ENCODE measurements at regions not wholly inside any gene's neighbourhood (a gene's known extent, or its start where the extent isn't known, plus 50 kb on each side); places are given as distances from the start of the nearest gene placed in this dataset.

- H3F3A ChIP-seq (ENCODE audit: insufficient read depth, low read depth), result no peaks in the 10 kb centered on the region; the same call in 1 of the 2 replicates
- ChIA-PET POLR2A (ENCODE audit: unreplicated experiment) (no interaction called here), CTCF (no interaction called here)
- H3K9me2 ChIP-seq (ENCODE audit: insufficient read depth), result no peaks in the 10 kb centered on the region; the same call in none of the 2 replicates
- H3K4me1 ChIP-seq (replicated peaks; ENCODE audit: insufficient read depth), result peaks cover 14% of the 10 kb centered on the region
- H3K9me3 ChIP-seq (ENCODE audit: insufficient read depth, low read depth), result no peaks in the 10 kb centered on the region
- H3K27me3 ChIP-seq (ENCODE audit: insufficient read depth, low read depth), result no peaks in the 10 kb centered on the region
- no peak for DNase-seq
- no peak overlapping the region for H2AFZ ChIP-seq
- H3K79me2 ChIP-seq (ENCODE audit: low read depth), result no peaks in the 10 kb centered on the region
- no peak overlapping the region for H3K4me3 ChIP-seq
- intact Hi-C loops (cut with micrococcal nuclease; ENCODE audit: unreplicated experiment), result no loop called here
- H3K27ac ChIP-seq, result no peak overlapping the region
- no peak overlapping the region for H3K4me2 ChIP-seq
- no TSS peak for BruUV-seq (replicated peaks)
- TF ChIP-seq CTCF (conservative IDR thresholded peaks at IDR 0.05) (no peak), EZH2 (IDR thresholded peaks at IDR 0.05; ENCODE audit: low read depth) (no peak)
- H3K36me3 ChIP-seq (ENCODE audit: low read depth), result no peaks in the 10 kb centered on the region
- H4K20me1 ChIP-seq (ENCODE audit: insufficient read depth), result no peaks in the 10 kb centered on the region
These were observed 370.8 kb upstream of the JARID2 start for GRCh38 chr6:14874975-14875480.

GRCh38 chr6:14875481-14876063, 370.3 kb upstream of the JARID2 start:
- CTCF ChIA-PET, result no interaction called here
- Histone ChIP-seq H4K20me1 (ENCODE audit: insufficient read depth) (no peaks in the 10 kb centered on the region), H3K4me1 (replicated peaks; ENCODE audit: insufficient read depth) (peaks cover 14% of the 10 kb centered on the region), H3K27ac (no peak overlapping the region), H3K79me2 (ENCODE audit: low read depth) (no peaks in the 10 kb centered on the region), H3K9me3 (ENCODE audit: insufficient read depth, low read depth) (no peaks in the 10 kb centered on the region), H3F3A (ENCODE audit: insufficient read depth, low read depth) (no peaks in the 10 kb centered on the region; the same call in 1 of the 2 replicates), H3K4me2 (no peak overlapping the region), H3K9me2 (ENCODE audit: insufficient read depth) (no peaks in the 10 kb centered on the region; the same call in none of the 2 replicates), H3K36me3 (ENCODE audit: low read depth) (no peaks in the 10 kb centered on the region), H2AFZ (no peak overlapping the region), H3K4me3 (no peak overlapping the region), H3K27me3 (ENCODE audit: insufficient read depth, low read depth) (no peaks in the 10 kb centered on the region)
- no peak for DNase-seq
- POLR2A ChIA-PET (ENCODE audit: unreplicated experiment), result no interaction called here
- TF ChIP-seq EZH2 (IDR thresholded peaks at IDR 0.05; ENCODE audit: low read depth) (no peak), CTCF (conservative IDR thresholded peaks at IDR 0.05) (no peak)
- BruUV-seq (replicated peaks), result no TSS peak
- intact Hi-C loops (cut with micrococcal nuclease; ENCODE audit: unreplicated experiment), result no loop called here

GRCh38 chr6:14876778-14877613, 368.9 kb upstream of the JARID2 start:
- TF ChIP-seq EZH2 (IDR thresholded peaks at IDR 0.05; ENCODE audit: low read depth) (no peak), CTCF (conservative IDR thresholded peaks at IDR 0.05) (no peak)
- peaks cover 11% of the 10 kb centered on the region for H3F3A ChIP-seq (ENCODE audit: insufficient read depth, low read depth)
- H3K79me2 ChIP-seq (ENCODE audit: low read depth), result no peaks in the 10 kb centered on the region
- peak overlapping the region; percentile 67 for H3K4me2 ChIP-seq
- H3K4me1 ChIP-seq (replicated peaks; ENCODE audit: insufficient read depth), result peaks cover 28% of the 10 kb centered on the region
- DNase-seq, result peak; percentile 30 to 73
- BruUV-seq (replicated peaks), result TSS peak; percentile 47
- intact Hi-C loops (cut with micrococcal nuclease; ENCODE audit: unreplicated experiment), result loop anchor here (1.0 kb wide), 1 partner anchor 144 kb away; no protein-coding TSS in a partner anchor
- ChIA-PET POLR2A (ENCODE audit: unreplicated experiment) (interaction anchor here (0.9 kb wide), 1 partner anchor 58 kb away, joined by 3 read pairs; no protein-coding TSS in a partner anchor), CTCF (interaction anchor here (0.6 kb wide), 1 partner anchor 20 kb away, joined by 3 read pairs; no protein-coding TSS in a partner anchor)
- H2AFZ ChIP-seq, result peak overlapping the region; percentile 49
- H3K27ac ChIP-seq, result peak overlapping the region; percentile 78
- no peaks in the 10 kb centered on the region for H3K27me3 ChIP-seq (ENCODE audit: insufficient read depth, low read depth)
- H3K9me3 ChIP-seq (ENCODE audit: insufficient read depth, low read depth), result no peaks in the 10 kb centered on the region
- no peaks in the 10 kb centered on the region for H3K36me3 ChIP-seq (ENCODE audit: low read depth)
- H3K4me3 ChIP-seq, result no peak overlapping the region
- no peaks in the 10 kb centered on the region; the same call in none of the 2 replicates for H3K9me2 ChIP-seq (ENCODE audit: insufficient read depth)
- H4K20me1 ChIP-seq (ENCODE audit: insufficient read depth), result no peaks in the 10 kb centered on the region
